ENCODE measurements at regions not wholly inside any gene's neighbourhood (a gene's known extent, or its start where the extent isn't known, plus 50 kb on each side); places are given as distances from the start of the nearest gene placed in this dataset.
A peak's percentile ranks its signal among the peaks of the same experiment; 100 is the strongest.

DNA sequence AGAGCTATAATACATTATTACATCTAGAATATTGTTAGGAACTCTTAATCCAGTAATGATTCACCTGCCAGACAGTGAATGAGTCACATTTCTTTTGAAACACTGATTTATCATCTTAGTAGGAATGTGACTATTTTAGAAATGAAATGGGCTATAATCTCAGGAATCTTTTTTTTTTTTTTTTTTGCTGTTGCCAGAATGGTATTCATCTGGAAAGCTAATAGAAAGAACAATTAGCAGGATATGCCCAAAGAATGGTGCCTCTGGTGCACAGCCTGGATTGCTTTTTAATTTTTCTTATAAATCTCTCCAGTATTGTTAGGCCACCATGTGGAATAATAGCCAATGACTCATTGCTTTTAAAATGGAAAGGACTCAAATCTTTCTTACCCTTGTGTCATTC, 181.1 kb upstream of the SMIM31 start:
- TF ChIP-seq EZH2phosphoT487 (IDR thresholded peaks at IDR 0.05; ENCODE audit: low read length) = no peak
- TF ChIP-seq EZH2 (optimal IDR thresholded peaks at IDR 0.05; ENCODE audit: low read depth, low read length) = no peak
- TF ChIP-seq, protein P1, sequence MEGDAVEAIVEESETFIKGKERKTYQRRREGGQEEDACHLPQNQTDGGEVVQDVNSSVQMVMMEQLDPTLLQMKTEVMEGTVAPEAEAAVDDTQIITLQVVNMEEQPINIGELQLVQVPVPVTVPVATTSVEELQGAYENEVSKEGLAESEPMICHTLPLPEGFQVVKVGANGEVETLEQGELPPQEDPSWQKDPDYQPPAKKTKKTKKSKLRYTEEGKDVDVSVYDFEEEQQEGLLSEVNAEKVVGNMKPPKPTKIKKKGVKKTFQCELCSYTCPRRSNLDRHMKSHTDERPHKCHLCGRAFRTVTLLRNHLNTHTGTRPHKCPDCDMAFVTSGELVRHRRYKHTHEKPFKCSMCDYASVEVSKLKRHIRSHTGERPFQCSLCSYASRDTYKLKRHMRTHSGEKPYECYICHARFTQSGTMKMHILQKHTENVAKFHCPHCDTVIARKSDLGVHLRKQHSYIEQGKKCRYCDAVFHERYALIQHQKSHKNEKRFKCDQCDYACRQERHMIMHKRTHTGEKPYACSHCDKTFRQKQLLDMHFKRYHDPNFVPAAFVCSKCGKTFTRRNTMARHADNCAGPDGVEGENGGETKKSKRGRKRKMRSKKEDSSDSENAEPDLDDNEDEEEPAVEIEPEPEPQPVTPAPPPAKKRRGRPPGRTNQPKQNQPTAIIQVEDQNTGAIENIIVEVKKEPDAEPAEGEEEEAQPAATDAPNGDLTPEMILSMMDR (IDR thresholded peaks at IDR 0.05; ENCODE audit: low read length) = no peak
- Histone ChIP-seq H3K27me3 (replicated peaks; ENCODE audit: insufficient read depth, low read length) (no peaks in the 10 kb centered on the region), H2AFZ (ENCODE audit: low read length) (no peak overlapping the region), H4K20me1 (ENCODE audit: insufficient read depth, low read length) (no peaks in the 10 kb centered on the region), H3K9me3 (replicated peaks; ENCODE audit: insufficient read depth, low read length) (no peaks in the 10 kb centered on the region), H3K4me2 (ENCODE audit: low read depth, low read length) (0 out of 2 replicates have a peak overlapping the region, but pooled peaks have one; percentile 55), H3K9ac (ENCODE audit: low read length) (no peak overlapping the region), H3K9me2 (replicated peaks; ENCODE audit: insufficient read depth, low read length) (no peaks in the 10 kb centered on the region), H3K79me2 (ENCODE audit: low read length) (no peaks in the 10 kb centered on the region), H3F3A (ENCODE audit: insufficient read depth, low read length) (peaks cover 12% of the 10 kb centered on the region), H3K4me1 (ENCODE audit: low read length) (peaks cover 29% of the 10 kb centered on the region), H3K4me3 (ENCODE audit: low read length) (no peak overlapping the region), H3K36me3 (replicated peaks; ENCODE audit: insufficient read depth, low read length) (no peaks in the 10 kb centered on the region), H3K27ac (ENCODE audit: low read length) (no peak overlapping the region)
- no peak for DNase-seq

DNA sequence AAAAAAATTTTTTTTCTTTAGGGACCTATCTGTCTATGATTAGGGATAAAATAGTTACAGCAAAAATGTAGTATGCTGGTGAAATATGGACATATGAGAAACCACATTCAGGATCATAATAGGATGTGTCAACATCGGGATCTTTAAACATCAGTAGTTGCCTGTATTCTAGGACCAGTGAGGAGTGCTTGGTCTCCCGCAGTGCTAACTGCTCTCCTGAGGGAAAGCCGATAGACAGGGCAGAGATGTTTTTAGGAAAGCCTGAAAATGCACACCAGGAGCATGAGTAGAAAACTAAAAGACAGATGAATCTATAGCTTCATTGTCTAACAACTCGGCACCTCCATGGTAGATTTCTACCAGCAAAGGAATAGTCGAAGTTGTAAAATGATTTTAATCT, 178.1 kb upstream of the SMIM31 start:
- no peak overlapping the region for H3K4me2 ChIP-seq (ENCODE audit: low read depth, low read length)
- peaks cover 12% of the 10 kb centered on the region for H3F3A ChIP-seq (ENCODE audit: insufficient read depth, low read length)
- no peaks in the 10 kb centered on the region for H3K79me2 ChIP-seq (ENCODE audit: low read length)
- H3K9ac ChIP-seq (ENCODE audit: low read length) = no peak overlapping the region
- TF ChIP-seq EZH2phosphoT487 (IDR thresholded peaks at IDR 0.05; ENCODE audit: low read length) (no peak), EZH2 (optimal IDR thresholded peaks at IDR 0.05; ENCODE audit: low read depth, low read length) (no peak)
- TF ChIP-seq, protein P1 (IDR thresholded peaks at IDR 0.05; ENCODE audit: low read length) = no peak
- H3K9me2 ChIP-seq (replicated peaks; ENCODE audit: insufficient read depth, low read length) = no peaks in the 10 kb centered on the region
- no peak overlapping the region for H3K4me3 ChIP-seq (ENCODE audit: low read length)
- peaks cover 25% of the 10 kb centered on the region for H3K4me1 ChIP-seq (ENCODE audit: low read length)
- H3K27ac ChIP-seq (ENCODE audit: low read length) = no peak overlapping the region
- no peaks in the 10 kb centered on the region for H3K27me3 ChIP-seq (replicated peaks; ENCODE audit: insufficient read depth, low read length)
- H4K20me1 ChIP-seq (ENCODE audit: insufficient read depth, low read length) = no peaks in the 10 kb centered on the region
- H2AFZ ChIP-seq (ENCODE audit: low read length) = no peak overlapping the region
- DNase-seq = no peak
- no peaks in the 10 kb centered on the region for H3K36me3 ChIP-seq (replicated peaks; ENCODE audit: insufficient read depth, low read length)
- H3K9me3 ChIP-seq (replicated peaks; ENCODE audit: insufficient read depth, low read length) = no peaks in the 10 kb centered on the region

DNA sequence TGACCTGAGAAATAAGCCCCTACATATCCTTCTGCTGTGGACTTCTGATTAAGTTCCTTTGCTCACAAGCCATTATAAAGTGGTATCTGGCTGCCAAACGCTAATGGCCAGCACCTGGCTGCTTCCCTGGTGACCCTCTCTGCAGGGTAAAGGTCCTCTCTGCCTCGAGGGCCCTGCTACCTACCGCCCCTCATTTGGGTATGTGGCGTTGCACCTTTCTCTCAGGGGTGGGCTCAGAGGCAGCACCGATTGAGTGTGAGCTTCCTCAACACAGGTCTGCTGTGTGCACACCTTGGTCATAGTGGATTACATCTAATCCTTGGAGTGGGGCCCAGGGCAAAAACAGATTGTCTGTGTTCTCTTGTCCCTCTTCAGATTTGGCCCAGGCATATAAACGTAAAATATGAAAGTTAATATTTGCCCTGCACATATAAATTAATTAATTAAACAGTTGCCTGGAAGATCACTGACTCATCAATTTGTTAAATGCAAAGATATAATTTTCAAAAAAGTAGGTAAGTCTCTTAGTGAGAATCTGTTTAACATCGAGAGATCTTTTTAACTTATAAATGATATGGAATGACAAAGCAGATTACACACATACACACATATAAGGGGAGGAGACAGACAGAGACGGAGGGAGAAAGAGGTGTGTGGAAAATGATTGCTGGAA, 174.5 kb upstream of the SMIM31 start:
- Histone ChIP-seq H3K27ac (ENCODE audit: low read length) (no peak overlapping the region), H3K4me3 (ENCODE audit: low read length) (no peak overlapping the region), H3F3A (ENCODE audit: insufficient read depth, low read length) (no peaks in the 10 kb centered on the region), H3K4me1 (ENCODE audit: low read length) (no peaks in the 10 kb centered on the region), H3K4me2 (ENCODE audit: low read depth, low read length) (no peak overlapping the region), H3K36me3 (replicated peaks; ENCODE audit: insufficient read depth, low read length) (no peaks in the 10 kb centered on the region), H2AFZ (ENCODE audit: low read length) (no peak overlapping the region), H3K79me2 (ENCODE audit: low read length) (no peaks in the 10 kb centered on the region), H3K9me2 (replicated peaks; ENCODE audit: insufficient read depth, low read length) (no peaks in the 10 kb centered on the region), H4K20me1 (ENCODE audit: insufficient read depth, low read length) (no peaks in the 10 kb centered on the region), H3K9ac (ENCODE audit: low read length) (no peak overlapping the region), H3K9me3 (replicated peaks; ENCODE audit: insufficient read depth, low read length) (no peaks in the 10 kb centered on the region), H3K27me3 (replicated peaks; ENCODE audit: insufficient read depth, low read length) (no peaks in the 10 kb centered on the region)
- no peak for DNase-seq
- TF ChIP-seq EZH2 (optimal IDR thresholded peaks at IDR 0.05; ENCODE audit: low read depth, low read length) = no peak
- no peak for TF ChIP-seq EZH2phosphoT487 (IDR thresholded peaks at IDR 0.05; ENCODE audit: low read length)
- TF ChIP-seq, protein P1 (IDR thresholded peaks at IDR 0.05; ENCODE audit: low read length) = no peak
